ENCODE measurements at regions not wholly inside any gene's neighbourhood (a gene's known extent, or its start where the extent isn't known, plus 50 kb on each side); places are given as distances from the start of the nearest gene placed in this dataset.

- H3K4me3 ChIP-seq (ENCODE audit: low read depth, low read length), result no peak overlapping the region
- TF ChIP-seq, protein P1, sequence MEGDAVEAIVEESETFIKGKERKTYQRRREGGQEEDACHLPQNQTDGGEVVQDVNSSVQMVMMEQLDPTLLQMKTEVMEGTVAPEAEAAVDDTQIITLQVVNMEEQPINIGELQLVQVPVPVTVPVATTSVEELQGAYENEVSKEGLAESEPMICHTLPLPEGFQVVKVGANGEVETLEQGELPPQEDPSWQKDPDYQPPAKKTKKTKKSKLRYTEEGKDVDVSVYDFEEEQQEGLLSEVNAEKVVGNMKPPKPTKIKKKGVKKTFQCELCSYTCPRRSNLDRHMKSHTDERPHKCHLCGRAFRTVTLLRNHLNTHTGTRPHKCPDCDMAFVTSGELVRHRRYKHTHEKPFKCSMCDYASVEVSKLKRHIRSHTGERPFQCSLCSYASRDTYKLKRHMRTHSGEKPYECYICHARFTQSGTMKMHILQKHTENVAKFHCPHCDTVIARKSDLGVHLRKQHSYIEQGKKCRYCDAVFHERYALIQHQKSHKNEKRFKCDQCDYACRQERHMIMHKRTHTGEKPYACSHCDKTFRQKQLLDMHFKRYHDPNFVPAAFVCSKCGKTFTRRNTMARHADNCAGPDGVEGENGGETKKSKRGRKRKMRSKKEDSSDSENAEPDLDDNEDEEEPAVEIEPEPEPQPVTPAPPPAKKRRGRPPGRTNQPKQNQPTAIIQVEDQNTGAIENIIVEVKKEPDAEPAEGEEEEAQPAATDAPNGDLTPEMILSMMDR (IDR thresholded peaks at IDR 0.05; ENCODE audit: control insufficient read depth, extremely low read depth, insufficient read depth), result no peak
- no peak for DNase-seq (ENCODE audit: low read depth)
Observed at GRCh38 chr1:147478521-147478920, 62.8 kb upstream of the BCL9 start.

- no peak for DNase-seq (ENCODE audit: low read depth)
- TF ChIP-seq, protein P1 (IDR thresholded peaks at IDR 0.05; ENCODE audit: control insufficient read depth, extremely low read depth, insufficient read depth), result no peak
Observed at GRCh38 chr1:147479864-147480564, 61.3 kb upstream of the BCL9 start.

GRCh38 chr1:147480565-147480935 lies 60.8 kb upstream of the BCL9 start:
- TF ChIP-seq, protein P1 (IDR thresholded peaks at IDR 0.05; ENCODE audit: control insufficient read depth, extremely low read depth, insufficient read depth), result no peak
- no peak for DNase-seq (ENCODE audit: low read depth)
- H3K4me3 ChIP-seq (ENCODE audit: low read depth, low read length), result no peak overlapping the region

More at GRCh38 chr1:147479864-147480564, 61.3 kb upstream of the BCL9 start:
- H3K4me3 ChIP-seq (ENCODE audit: low read depth, low read length), result no peak overlapping the region

- TF ChIP-seq, protein P1 (IDR thresholded peaks at IDR 0.05; ENCODE audit: control insufficient read depth, extremely low read depth, insufficient read depth), result no peak
- H3K4me3 ChIP-seq (ENCODE audit: low read depth, low read length), result no peak overlapping the region
- no peak for DNase-seq (ENCODE audit: low read depth)
Observed at GRCh38 chr1:147486876-147487656, 54.2 kb upstream of the BCL9 start.

- no peak for DNase-seq (ENCODE audit: low read depth)
- no peak overlapping the region for H3K4me3 ChIP-seq (ENCODE audit: low read depth, low read length)
- TF ChIP-seq, protein P1 (IDR thresholded peaks at IDR 0.05; ENCODE audit: control insufficient read depth, extremely low read depth, insufficient read depth), result no peak
Observed at GRCh38 chr1:147491098-147491497, 50.2 kb upstream of the BCL9 start.

All from LNCaP clone FGC (cell line).